Activated T-cell treated with anti-CD3 and anti-CD28 coated beads, Interleukin-2, amount 50 U/mL, for 24 hours (primary cell): ENCODE measurements at regions not wholly inside any gene's neighbourhood (a gene's known extent, or its start where the extent isn't known, plus 50 kb on each side); places are given as distances from the start of the nearest gene placed in this dataset.

Experiments
- DNase-seq: peaks from one replicate; pipeline ENCODE4 v3.0.0-alpha.2; 2020
- H3K27ac Mint-ChIP-seq: 2 replicates; pipeline ENCODE4 v1.8.0; 2020; ENCODE audit warnings: mild to moderate bottlenecking, mixed read lengths
- H3K27me3 Mint-ChIP-seq: 2 replicates; pipeline ENCODE4 v1.8.0; 2020; ENCODE audit warnings: mixed read lengths
- H3K36me3 Mint-ChIP-seq: 2 replicates; pipeline ENCODE4 v1.8.0; 2020; ENCODE audit warnings: low read depth, mixed read lengths
- H3K4me1 Mint-ChIP-seq: 2 replicates; pipeline ENCODE4 v1.8.0; 2020; ENCODE audit warnings: low read depth, mixed read lengths
- H3K4me3 Mint-ChIP-seq: 2 replicates; pipeline ENCODE4 v1.8.0; 2020; ENCODE audit warnings: mild to moderate bottlenecking, moderate library complexity, mixed read lengths
- H3K9me3 Mint-ChIP-seq: 2 replicates; pipeline ENCODE4 v1.8.0; 2020; ENCODE audit warnings: mixed read lengths

DNA sequence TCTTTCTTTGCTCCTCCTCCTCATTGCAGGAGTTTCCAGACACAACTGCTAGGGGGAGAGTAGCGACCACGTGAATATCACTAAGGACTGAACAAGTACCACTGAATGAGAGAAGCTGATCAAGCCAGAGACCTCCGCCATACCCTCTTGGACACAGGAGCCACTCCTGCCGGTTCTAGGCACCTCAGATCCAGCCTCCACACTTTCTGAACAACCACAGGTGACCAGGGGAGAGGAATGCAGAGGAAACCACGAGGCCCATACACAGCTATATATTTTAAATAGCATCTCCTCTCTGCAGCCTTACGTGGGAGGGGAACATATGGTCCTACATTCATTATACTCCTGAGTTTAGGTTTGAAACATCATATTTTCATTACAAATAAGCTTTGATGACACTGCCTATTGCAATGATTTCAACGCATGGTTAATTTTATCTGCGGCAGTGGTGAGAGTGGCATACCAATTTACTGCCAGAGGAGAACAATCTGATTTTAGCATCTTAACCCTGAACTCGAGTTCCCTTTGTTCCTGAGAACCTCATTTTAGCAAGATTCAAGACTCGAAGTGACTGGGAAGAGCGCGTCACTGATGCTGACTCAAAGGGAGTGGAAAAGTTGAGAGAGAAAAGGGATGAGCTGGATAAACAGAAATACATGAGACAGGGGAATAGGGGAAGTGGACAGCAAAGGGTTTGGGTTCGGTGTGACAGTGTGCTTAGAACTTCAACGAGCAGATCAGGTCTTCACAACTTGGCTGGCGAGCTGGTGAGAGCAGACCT is 231.7 kb upstream of the PPARGC1A start:
- H3K27ac Mint-ChIP-seq: no peak overlapping the region
- H3K27me3 Mint-ChIP-seq: no peaks in the 10 kb centered on the region
- H3K4me3 Mint-ChIP-seq: no peak overlapping the region
- H3K9me3 Mint-ChIP-seq: no peaks in the 10 kb centered on the region
- H3K4me1 Mint-ChIP-seq: no peaks in the 10 kb centered on the region
- DNase-seq: no peak
- H3K36me3 Mint-ChIP-seq: no peaks in the 10 kb centered on the region

DNA sequence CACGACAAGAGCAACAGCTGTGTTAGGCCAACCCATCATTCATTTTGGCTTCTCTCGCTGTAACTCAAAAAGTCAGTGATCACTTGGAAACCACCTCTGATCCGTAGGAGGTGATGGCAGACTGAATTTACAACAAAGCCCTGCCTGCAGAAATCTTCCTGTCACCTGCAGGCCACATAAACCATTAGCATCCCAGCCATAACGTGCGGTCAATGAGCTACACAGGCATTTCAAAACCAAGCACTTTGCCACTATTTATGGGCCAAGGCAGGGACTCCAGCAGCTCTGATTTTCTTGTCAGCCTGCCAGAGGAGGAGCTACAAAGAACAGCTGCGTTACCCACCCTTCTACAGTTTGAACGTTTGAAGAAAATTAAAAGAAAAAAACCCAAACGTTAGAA is 228.1 kb upstream of the PPARGC1A start:
- H3K27ac Mint-ChIP-seq: no peak overlapping the region
- H3K4me1 Mint-ChIP-seq: no peaks in the 10 kb centered on the region
- H3K36me3 Mint-ChIP-seq: no peaks in the 10 kb centered on the region
- DNase-seq: no peak
- H3K9me3 Mint-ChIP-seq: peaks cover 4% of the 10 kb centered on the region
- H3K4me3 Mint-ChIP-seq: no peak overlapping the region
- no peaks in the 10 kb centered on the region for H3K27me3 Mint-ChIP-seq

GRCh38 chr4:24116107-24116506 is 226.3 kb upstream of the PPARGC1A start:
- peaks cover 4% of the 10 kb centered on the region for H3K9me3 Mint-ChIP-seq
- H3K36me3 Mint-ChIP-seq: no peaks in the 10 kb centered on the region
- H3K27ac Mint-ChIP-seq: no peak overlapping the region
- no peaks in the 10 kb centered on the region for H3K27me3 Mint-ChIP-seq
- H3K4me1 Mint-ChIP-seq: no peaks in the 10 kb centered on the region
- DNase-seq: no peak
- no peak overlapping the region for H3K4me3 Mint-ChIP-seq

- Mint-ChIP-seq H3K9me3 (peaks cover 4% of the 10 kb centered on the region), H3K4me1 (no peaks in the 10 kb centered on the region), H3K4me3 (no peak overlapping the region), H3K27me3 (no peaks in the 10 kb centered on the region), H3K27ac (no peak overlapping the region), H3K36me3 (no peaks in the 10 kb centered on the region)
- no peak for DNase-seq
These were observed 225.2 kb upstream of the PPARGC1A start for GRCh38 chr4:24114919-24115500.

GRCh38 chr4:24114444-24114843 is 224.6 kb upstream of the PPARGC1A start:
- Mint-ChIP-seq H3K4me3 (no peak overlapping the region), H3K27me3 (no peaks in the 10 kb centered on the region), H3K27ac (no peak overlapping the region), H3K4me1 (no peaks in the 10 kb centered on the region), H3K36me3 (no peaks in the 10 kb centered on the region), H3K9me3 (peaks cover 6% of the 10 kb centered on the region)
- DNase-seq: no peak

DNA sequence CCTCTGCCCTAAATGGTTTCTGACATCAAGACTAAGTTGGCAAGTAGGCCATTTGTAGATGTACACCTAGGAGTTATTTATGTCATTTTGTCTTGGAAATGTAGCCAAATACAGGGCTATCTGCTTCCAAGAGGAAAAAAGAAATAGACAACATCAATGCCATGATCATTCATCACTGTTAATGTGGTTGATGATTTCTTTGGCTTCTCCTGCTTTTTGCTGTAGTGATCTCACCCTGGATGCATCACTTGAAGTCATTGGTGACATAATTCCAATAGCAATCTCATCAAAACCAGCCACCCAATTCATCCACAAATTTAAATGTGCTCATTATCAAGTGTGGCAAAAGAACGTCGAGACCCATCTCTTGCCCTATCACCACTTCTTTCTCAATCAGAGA is 222.6 kb upstream of the PPARGC1A start:
- Mint-ChIP-seq H3K4me3 (no peak overlapping the region), H3K36me3 (no peaks in the 10 kb centered on the region), H3K4me1 (no peaks in the 10 kb centered on the region), H3K27me3 (no peaks in the 10 kb centered on the region), H3K9me3 (peaks cover 6% of the 10 kb centered on the region), H3K27ac (no peak overlapping the region)
- no peak for DNase-seq

DNA sequence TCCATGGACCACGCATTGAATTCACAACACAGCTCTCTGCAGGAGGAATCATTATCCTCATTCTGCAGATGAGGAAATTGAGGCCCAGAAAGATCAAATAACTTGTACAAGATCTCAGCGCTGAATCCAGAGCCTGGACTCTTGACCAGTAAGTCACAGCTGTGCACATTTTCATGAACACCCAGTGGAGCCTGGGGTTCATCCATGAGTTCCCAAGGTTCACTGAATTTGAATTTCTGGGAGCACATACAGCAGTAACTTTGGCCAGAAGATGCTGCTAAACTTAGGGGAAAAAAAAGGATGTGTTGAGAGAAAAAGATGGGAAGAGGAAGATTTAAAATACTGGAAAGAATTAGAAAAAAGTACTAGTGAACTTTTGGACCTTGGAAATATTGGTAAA is 218.7 kb upstream of the PPARGC1A start:
- DNase-seq: no peak
- H3K36me3 Mint-ChIP-seq: no peaks in the 10 kb centered on the region
- no peaks in the 10 kb centered on the region for H3K4me1 Mint-ChIP-seq
- no peak overlapping the region for H3K4me3 Mint-ChIP-seq
- H3K9me3 Mint-ChIP-seq: peaks cover 8% of the 10 kb centered on the region
- no peaks in the 10 kb centered on the region for H3K27me3 Mint-ChIP-seq
- H3K27ac Mint-ChIP-seq: no peak overlapping the region

- DNase-seq: no peak
- H3K27ac Mint-ChIP-seq: no peak overlapping the region
- H3K36me3 Mint-ChIP-seq: no peaks in the 10 kb centered on the region
- no peaks in the 10 kb centered on the region for H3K4me1 Mint-ChIP-seq
- H3K27me3 Mint-ChIP-seq: no peaks in the 10 kb centered on the region
- H3K4me3 Mint-ChIP-seq: no peak overlapping the region
- peaks cover 8% of the 10 kb centered on the region for H3K9me3 Mint-ChIP-seq
These were observed 215.6 kb upstream of the PPARGC1A start for GRCh38 chr4:24105327-24106038.

DNA sequence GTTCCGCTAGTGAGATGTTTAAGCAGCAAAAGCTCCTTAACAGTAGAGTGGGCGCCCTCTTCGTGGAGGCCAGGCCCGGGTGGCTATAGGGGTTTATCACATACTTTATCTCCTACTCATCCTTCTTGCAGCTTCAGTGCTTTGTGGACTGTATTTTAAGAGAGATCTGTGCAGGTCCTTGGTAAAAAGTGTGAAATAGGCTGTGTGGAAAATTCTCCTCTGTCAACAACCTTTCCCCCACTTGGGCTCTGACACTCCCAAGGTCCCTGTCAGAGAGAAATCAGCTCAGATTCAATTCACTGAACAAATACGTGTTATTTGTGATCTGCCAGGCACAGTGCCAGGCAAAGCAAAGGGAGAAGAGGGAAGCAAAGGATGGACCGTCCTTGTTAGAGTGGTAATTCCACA is 214.3 kb upstream of the PPARGC1A start:
- Mint-ChIP-seq H3K9me3 (peaks cover 6% of the 10 kb centered on the region), H3K4me3 (no peak overlapping the region), H3K4me1 (no peaks in the 10 kb centered on the region), H3K27ac (no peak overlapping the region), H3K27me3 (no peaks in the 10 kb centered on the region), H3K36me3 (no peaks in the 10 kb centered on the region)
- no peak for DNase-seq

GRCh38 chr4:24103434-24104157 is 213.7 kb upstream of the PPARGC1A start:
- no peak overlapping the region for H3K4me3 Mint-ChIP-seq
- H3K4me1 Mint-ChIP-seq: no peaks in the 10 kb centered on the region
- DNase-seq: no peak
- H3K36me3 Mint-ChIP-seq: no peaks in the 10 kb centered on the region
- H3K27me3 Mint-ChIP-seq: no peaks in the 10 kb centered on the region
- peaks cover 6% of the 10 kb centered on the region for H3K9me3 Mint-ChIP-seq
- no peak overlapping the region for H3K27ac Mint-ChIP-seq

DNA sequence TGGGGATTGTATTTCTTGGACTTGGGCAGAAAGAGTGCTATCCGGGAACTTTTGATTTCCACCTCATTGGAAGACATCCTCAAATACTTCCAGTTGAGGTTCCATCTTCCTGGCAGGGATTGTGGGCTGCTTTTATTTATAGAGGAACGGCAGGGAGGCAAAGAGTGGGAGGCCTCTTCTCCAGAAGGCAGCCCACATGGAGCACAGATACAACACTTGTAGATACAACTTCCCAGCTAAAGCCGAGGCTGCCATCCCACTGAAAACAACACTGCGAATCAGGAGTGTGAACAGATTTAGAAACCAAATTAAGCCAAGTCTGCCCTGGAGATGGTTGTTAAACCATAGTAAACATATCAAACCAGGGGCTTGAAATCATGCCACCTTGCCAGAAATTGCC is 212.8 kb upstream of the PPARGC1A start:
- no peaks in the 10 kb centered on the region for H3K4me1 Mint-ChIP-seq
- no peak overlapping the region for H3K27ac Mint-ChIP-seq
- no peak for DNase-seq
- no peaks in the 10 kb centered on the region for H3K36me3 Mint-ChIP-seq
- no peaks in the 10 kb centered on the region for H3K27me3 Mint-ChIP-seq
- H3K4me3 Mint-ChIP-seq: no peak overlapping the region
- H3K9me3 Mint-ChIP-seq: peaks cover 6% of the 10 kb centered on the region

DNA sequence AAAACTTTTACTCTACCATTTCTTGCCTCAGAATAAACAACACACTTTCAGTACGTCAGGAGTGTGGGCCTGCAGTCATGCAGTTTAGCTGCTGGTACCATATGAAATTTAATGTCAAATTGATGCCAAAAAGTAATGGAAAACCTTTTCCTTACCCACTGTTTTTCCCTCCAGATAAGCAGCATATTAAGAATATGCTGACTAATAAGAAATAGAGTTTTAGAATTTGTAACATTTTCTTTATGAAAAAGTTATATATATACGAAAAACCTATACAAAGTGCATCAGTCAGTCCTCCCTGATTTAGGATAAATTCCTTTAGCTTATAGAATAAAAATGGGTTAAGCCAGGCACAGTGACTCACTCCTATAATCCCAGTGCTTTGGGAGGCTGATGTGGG is 206.8 kb upstream of the PPARGC1A start:
- Mint-ChIP-seq H3K36me3 (no peaks in the 10 kb centered on the region), H3K4me3 (no peak overlapping the region), H3K9me3 (peaks cover 2% of the 10 kb centered on the region), H3K27me3 (no peaks in the 10 kb centered on the region), H3K27ac (no peak overlapping the region), H3K4me1 (no peaks in the 10 kb centered on the region)
- DNase-seq: no peak

- no peaks in the 10 kb centered on the region for H3K36me3 Mint-ChIP-seq
- no peaks in the 10 kb centered on the region for H3K9me3 Mint-ChIP-seq
- H3K4me3 Mint-ChIP-seq: no peak overlapping the region
- H3K27me3 Mint-ChIP-seq: no peaks in the 10 kb centered on the region
- DNase-seq: no peak
- H3K27ac Mint-ChIP-seq: no peak overlapping the region
- no peaks in the 10 kb centered on the region for H3K4me1 Mint-ChIP-seq
These were observed 204.9 kb upstream of the PPARGC1A start for GRCh38 chr4:24094726-24095125.

- H3K27me3 Mint-ChIP-seq: no peaks in the 10 kb centered on the region
- no peak for DNase-seq
These were observed 203.6 kb upstream of the PPARGC1A start for GRCh38 chr4:24093446-24093845.

More at GRCh38 chr4:24093446-24093845, 203.6 kb upstream of the PPARGC1A start:
- no peaks in the 10 kb centered on the region for H3K36me3 Mint-ChIP-seq
- no peaks in the 10 kb centered on the region for H3K9me3 Mint-ChIP-seq
- H3K4me3 Mint-ChIP-seq: no peak overlapping the region
- H3K4me1 Mint-ChIP-seq: no peaks in the 10 kb centered on the region
- no peak overlapping the region for H3K27ac Mint-ChIP-seq
